WTC11 (cell line): ENCODE measurements at regions not wholly inside any gene's neighbourhood (a gene's known extent, or its start where the extent isn't known, plus 50 kb on each side); places are given as distances from the start of the nearest gene placed in this dataset.

Experiments used
- ATAC-seq: fragments of 200-7000 bp; cut with Tn5 transposase; 2 replicates; pipeline ENCODE4 v1.10.0; 2021; ENCODE audit warnings: mild to moderate bottlenecking, moderate library complexity
- CTCF ChIA-PET: fragments of 300-600 bp; sonication (Branson Sonifier 250); formaldehyde crosslinking; loops from one replicate; lab custom pipeline; 2021; ENCODE audit warnings: antibody characterized with exemption; lab: Charles Lee
- POLR2A ChIA-PET: fragments of 350-600 bp; sonication (Branson Sonifier 250); formaldehyde crosslinking; loops from one replicate; lab custom pipeline; 2021; ENCODE audit warnings: antibody characterized with exemption; lab: Charles Lee
- DNase-seq: peaks from one replicate; pipeline ENCODE4 v3.0.0; 2021; ENCODE audit warnings: low spot score
- H3K27ac Mint-ChIP-seq: 2 replicates; pipeline ENCODE4 v1.8.0; 2021; ENCODE audit warnings: mixed read lengths
- H3K27me3 Mint-ChIP-seq: 2 replicates; pipeline ENCODE4 v1.8.0; 2021; ENCODE audit warnings: low read depth, mild to moderate bottlenecking, moderate library complexity, mixed read lengths
- H3K36me3 Mint-ChIP-seq: 2 replicates; pipeline ENCODE4 v1.8.0; 2021; ENCODE audit warnings: mixed read lengths
- H3K4me1 Mint-ChIP-seq: 2 replicates; pipeline ENCODE4 v1.8.0; 2022; ENCODE audit warnings: mixed read lengths
- H3K4me3 Mint-ChIP-seq: 2 replicates; pipeline ENCODE4 v1.8.0; 2021; ENCODE audit warnings: mild to moderate bottlenecking, moderate library complexity, mixed read lengths
- H3K9me3 Mint-ChIP-seq: 2 replicates; pipeline ENCODE4 v1.8.0; 2021; ENCODE audit warnings: mixed read lengths
- ATF1 ChIP-seq: sonication (generic); formaldehyde crosslinking; IDR thresholded peaks from 2 replicates; pipeline ENCODE4 v1.8.1; 2023; ENCODE audit warnings: mild to moderate bottlenecking, moderate library complexity, missing genetic modification reagents
- IRF2 ChIP-seq: sonication (generic); formaldehyde crosslinking; IDR thresholded peaks from 2 replicates; pipeline ENCODE4 v1.8.0; 2022; ENCODE audit warnings: low read depth, missing genetic modification reagents, borderline replicate concordance
- RELA ChIP-seq: sonication (generic); formaldehyde crosslinking; IDR thresholded peaks from 2 replicates; pipeline ENCODE4 v1.8.1; 2022; ENCODE audit warnings: missing genetic modification reagents, mild to moderate bottlenecking, borderline replicate concordance
- ZMAT4 ChIP-seq: fragments of 250-450 bp; sonication (Bioruptor Pico); IDR thresholded peaks from 2 replicates; pipeline ENCODE4 v1.9.0; 2021; ENCODE audit warnings: mild to moderate bottlenecking
- ZNF121 ChIP-seq: sonication (generic); formaldehyde crosslinking; IDR thresholded peaks from 2 replicates; pipeline ENCODE4 v1.8.0; 2023; ENCODE audit warnings: missing genetic modification reagents
- ZNF416 ChIP-seq: fragments of 250-450 bp; sonication (Bioruptor Pico); IDR thresholded peaks from 2 replicates; pipeline ENCODE4 v1.9.0; 2021; ENCODE audit warnings: mild to moderate bottlenecking, inconsistent platforms
- TF ChIP-seq, protein P1 (sequence below): sonication (generic); formaldehyde crosslinking; IDR thresholded peaks from 2 replicates; pipeline ENCODE4 v1.8.1; 2023; ENCODE audit warnings: mild to moderate bottlenecking, moderate library complexity, missing genetic modification reagents
- TF ChIP-seq, protein P2 (sequence below): fragments of 250-450 bp; sonication (Bioruptor Pico); IDR thresholded peaks from 2 replicates; pipeline ENCODE4 v1.9.0; 2021; ENCODE audit warnings: mild to moderate bottlenecking
- TF ChIP-seq, protein P3 (sequence below): sonication (generic); formaldehyde crosslinking; IDR thresholded peaks from 2 replicates; pipeline ENCODE4 v1.8.0; 2022; ENCODE audit warnings: missing genetic modification reagents
- TF ChIP-seq, protein P4 (sequence below): sonication (generic); formaldehyde crosslinking; IDR thresholded peaks from 2 replicates; pipeline ENCODE4 v1.8.0; 2023; ENCODE audit warnings: missing genetic modification reagents

- Mint-ChIP-seq H3K4me3 (no peak overlapping the region), H3K4me1 (peaks cover 3% of the 10 kb centered on the region; the same call in 1 of the 2 replicates), H3K9me3 (peaks cover 17% of the 10 kb centered on the region), H3K27ac (no peak overlapping the region), H3K27me3 (no peaks in the 10 kb centered on the region), H3K36me3 (peaks cover 18% of the 10 kb centered on the region)
- ChIA-PET POLR2A (no interaction called here), CTCF (interaction anchor here (1.4 kb wide), 1 partner anchor 19 kb away, joined by 3 read pairs; no protein-coding TSS in a partner anchor)
- DNase-seq (no peak), ATAC-seq (no peak)
- TF ChIP-seq ZMAT4 (CRISPR knock-in tag), result no peak
- TF ChIP-seq, protein P1, sequence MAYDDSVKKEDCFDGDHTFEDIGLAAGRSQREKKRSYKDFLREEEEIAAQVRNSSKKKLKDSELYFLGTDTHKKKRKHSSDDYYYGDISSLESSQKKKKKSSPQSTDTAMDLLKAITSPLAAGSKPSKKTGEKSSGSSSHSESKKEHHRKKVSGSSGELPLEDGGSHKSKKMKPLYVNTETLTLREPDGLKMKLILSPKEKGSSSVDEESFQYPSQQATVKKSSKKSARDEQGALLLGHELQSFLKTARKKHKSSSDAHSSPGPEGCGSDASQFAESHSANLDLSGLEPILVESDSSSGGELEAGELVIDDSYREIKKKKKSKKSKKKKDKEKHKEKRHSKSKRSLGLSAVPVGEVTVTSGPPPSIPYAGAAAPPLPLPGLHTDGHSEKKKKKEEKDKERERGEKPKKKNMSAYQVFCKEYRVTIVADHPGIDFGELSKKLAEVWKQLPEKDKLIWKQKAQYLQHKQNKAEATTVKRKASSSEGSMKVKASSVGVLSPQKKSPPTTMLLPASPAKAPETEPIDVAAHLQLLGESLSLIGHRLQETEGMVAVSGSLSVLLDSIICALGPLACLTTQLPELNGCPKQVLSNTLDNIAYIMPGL (CRISPR knock-in tag), result no peak
Measured at GRCh38 chr6:167426651-167427050, 101.8 kb downstream of the TTLL2 start.

DNA sequence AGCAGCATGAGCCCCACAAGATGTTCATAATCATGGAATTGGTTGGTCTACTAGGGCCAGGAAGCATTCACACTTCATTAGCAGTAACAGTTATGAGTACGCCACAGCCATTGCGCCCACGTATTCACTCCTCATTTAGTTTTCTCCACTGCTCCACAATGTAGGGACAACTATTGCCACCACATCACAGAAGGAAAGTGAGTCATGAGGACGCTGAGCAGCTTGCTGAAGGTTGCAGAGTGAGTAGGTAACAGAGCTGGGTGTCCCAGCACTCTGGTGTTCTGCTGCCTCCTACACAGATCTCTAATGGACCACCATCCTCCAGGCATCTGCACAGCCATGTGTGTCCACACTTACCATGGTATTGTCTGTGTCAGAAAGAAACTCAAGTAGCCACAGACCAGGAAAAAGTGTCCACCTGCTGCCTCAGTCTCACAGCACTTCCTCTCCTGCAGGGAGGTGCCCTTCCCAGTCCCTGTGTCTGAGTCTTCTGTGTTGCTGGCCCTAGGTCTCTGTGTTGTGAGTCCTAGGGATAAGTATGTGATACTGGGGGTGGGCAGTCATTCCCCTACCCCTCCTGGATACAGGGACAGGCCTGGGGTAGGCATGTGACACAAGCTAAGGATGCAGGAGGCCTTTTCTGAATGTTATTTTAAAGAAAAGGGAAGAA, 103.9 kb downstream of the TTLL2 start:
- ATAC-seq (no peak), DNase-seq (no peak)
- Mint-ChIP-seq H3K27me3 (no peaks in the 10 kb centered on the region), H3K36me3 (peaks cover 21% of the 10 kb centered on the region), H3K4me1 (peaks cover 3% of the 10 kb centered on the region; the same call in 1 of the 2 replicates), H3K27ac (no peak overlapping the region), H3K4me3 (no peak overlapping the region), H3K9me3 (peaks cover 17% of the 10 kb centered on the region)
- TF ChIP-seq, protein P2, sequence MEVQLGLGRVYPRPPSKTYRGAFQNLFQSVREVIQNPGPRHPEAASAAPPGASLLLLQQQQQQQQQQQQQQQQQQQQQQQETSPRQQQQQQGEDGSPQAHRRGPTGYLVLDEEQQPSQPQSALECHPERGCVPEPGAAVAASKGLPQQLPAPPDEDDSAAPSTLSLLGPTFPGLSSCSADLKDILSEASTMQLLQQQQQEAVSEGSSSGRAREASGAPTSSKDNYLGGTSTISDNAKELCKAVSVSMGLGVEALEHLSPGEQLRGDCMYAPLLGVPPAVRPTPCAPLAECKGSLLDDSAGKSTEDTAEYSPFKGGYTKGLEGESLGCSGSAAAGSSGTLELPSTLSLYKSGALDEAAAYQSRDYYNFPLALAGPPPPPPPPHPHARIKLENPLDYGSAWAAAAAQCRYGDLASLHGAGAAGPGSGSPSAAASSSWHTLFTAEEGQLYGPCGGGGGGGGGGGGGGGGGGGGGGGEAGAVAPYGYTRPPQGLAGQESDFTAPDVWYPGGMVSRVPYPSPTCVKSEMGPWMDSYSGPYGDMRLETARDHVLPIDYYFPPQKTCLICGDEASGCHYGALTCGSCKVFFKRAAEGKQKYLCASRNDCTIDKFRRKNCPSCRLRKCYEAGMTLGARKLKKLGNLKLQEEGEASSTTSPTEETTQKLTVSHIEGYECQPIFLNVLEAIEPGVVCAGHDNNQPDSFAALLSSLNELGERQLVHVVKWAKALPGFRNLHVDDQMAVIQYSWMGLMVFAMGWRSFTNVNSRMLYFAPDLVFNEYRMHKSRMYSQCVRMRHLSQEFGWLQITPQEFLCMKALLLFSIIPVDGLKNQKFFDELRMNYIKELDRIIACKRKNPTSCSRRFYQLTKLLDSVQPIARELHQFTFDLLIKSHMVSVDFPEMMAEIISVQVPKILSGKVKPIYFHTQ (CRISPR knock-in tag), result no peak
- TF ChIP-seq, protein P3, sequence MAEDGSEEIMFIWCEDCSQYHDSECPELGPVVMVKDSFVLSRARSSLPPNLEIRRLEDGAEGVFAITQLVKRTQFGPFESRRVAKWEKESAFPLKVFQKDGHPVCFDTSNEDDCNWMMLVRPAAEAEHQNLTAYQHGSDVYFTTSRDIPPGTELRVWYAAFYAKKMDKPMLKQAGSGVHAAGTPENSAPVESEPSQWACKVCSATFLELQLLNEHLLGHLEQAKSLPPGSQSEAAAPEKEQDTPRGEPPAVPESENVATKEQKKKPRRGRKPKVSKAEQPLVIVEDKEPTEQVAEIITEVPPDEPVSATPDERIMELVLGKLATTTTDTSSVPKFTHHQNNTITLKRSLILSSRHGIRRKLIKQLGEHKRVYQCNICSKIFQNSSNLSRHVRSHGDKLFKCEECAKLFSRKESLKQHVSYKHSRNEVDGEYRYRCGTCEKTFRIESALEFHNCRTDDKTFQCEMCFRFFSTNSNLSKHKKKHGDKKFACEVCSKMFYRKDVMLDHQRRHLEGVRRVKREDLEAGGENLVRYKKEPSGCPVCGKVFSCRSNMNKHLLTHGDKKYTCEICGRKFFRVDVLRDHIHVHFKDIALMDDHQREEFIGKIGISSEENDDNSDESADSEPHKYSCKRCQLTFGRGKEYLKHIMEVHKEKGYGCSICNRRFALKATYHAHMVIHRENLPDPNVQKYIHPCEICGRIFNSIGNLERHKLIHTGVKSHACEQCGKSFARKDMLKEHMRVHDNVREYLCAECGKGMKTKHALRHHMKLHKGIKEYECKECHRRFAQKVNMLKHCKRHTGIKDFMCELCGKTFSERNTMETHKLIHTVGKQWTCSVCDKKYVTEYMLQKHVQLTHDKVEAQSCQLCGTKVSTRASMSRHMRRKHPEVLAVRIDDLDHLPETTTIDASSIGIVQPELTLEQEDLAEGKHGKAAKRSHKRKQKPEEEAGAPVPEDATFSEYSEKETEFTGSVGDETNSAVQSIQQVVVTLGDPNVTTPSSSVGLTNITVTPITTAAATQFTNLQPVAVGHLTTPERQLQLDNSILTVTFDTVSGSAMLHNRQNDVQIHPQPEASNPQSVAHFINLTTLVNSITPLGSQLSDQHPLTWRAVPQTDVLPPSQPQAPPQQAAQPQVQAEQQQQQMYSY (CRISPR knock-in tag), result no peak
- TF ChIP-seq IRF2 (CRISPR knock-in tag) (no peak), ZNF121 (no peak)
- CTCF ChIA-PET, result no interaction called here
- POLR2A ChIA-PET, result no interaction called here

DNA sequence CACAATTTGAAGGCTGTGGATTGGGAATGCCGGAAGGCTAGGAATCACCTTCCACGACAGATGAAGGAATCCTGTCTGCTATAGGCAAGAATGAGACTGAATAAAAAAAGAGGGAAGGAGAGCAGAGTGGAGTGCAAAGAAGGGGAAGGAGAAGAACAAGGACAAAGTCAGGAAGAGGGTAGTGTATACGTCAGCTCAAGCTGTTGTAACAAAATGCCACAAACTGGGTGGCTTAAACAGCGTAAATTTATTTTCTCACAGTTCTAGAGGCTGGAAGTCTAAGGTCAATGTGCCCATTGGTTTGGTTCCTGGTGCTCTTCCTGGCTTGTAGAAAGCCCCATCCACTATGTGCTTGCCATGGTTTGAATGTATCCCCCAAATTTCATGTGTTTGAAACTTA, 104.5 kb downstream of the TTLL2 start:
- no peak overlapping the region for H3K27ac Mint-ChIP-seq
- peaks cover 21% of the 10 kb centered on the region for H3K36me3 Mint-ChIP-seq
- peaks cover 3% of the 10 kb centered on the region; the same call in 1 of the 2 replicates for H3K4me1 Mint-ChIP-seq
- no peak for TF ChIP-seq ATF1 (CRISPR knock-in tag)
- TF ChIP-seq, protein P3 (CRISPR knock-in tag), result no peak
- TF ChIP-seq, protein P4, sequence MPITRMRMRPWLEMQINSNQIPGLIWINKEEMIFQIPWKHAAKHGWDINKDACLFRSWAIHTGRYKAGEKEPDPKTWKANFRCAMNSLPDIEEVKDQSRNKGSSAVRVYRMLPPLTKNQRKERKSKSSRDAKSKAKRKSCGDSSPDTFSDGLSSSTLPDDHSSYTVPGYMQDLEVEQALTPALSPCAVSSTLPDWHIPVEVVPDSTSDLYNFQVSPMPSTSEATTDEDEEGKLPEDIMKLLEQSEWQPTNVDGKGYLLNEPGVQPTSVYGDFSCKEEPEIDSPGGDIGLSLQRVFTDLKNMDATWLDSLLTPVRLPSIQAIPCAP (CRISPR knock-in tag), result no peak
- TF ChIP-seq RELA (CRISPR knock-in tag), result no peak
- no peak for TF ChIP-seq ZNF416 (CRISPR knock-in tag)
- no peak overlapping the region for H3K4me3 Mint-ChIP-seq
- ATAC-seq, result no peak
- POLR2A ChIA-PET, result no interaction called here
- peaks cover 17% of the 10 kb centered on the region for H3K9me3 Mint-ChIP-seq
- no peaks in the 10 kb centered on the region for H3K27me3 Mint-ChIP-seq
- DNase-seq, result no peak
- CTCF ChIA-PET, result no interaction called here
